Astrocyte of the spinal cord (primary cell): ENCODE measurements at regions not wholly inside any gene's neighbourhood (a gene's known extent, or its start where the extent isn't known, plus 50 kb on each side); places are given as distances from the start of the nearest gene placed in this dataset.
A peak's percentile ranks its signal among the peaks of the same experiment; 100 is the strongest.

Source experiments
- DNase-seq: peaks from one replicate; pipeline ENCODE4 v3.0.0; 2011; ENCODE audit warnings: low read depth, low spot score
- H3K4me3 ChIP-seq: 2 replicates; pipeline ENCODE4 v1.5.1; 2011; ENCODE audit warnings: low read depth, mild to moderate bottlenecking, low read length, moderate library complexity
- in situ Hi-C: cut with HindIII; loops from 2 replicates; pipeline ENCODE4 v1.10.0; 2017; ENCODE audit warnings: low sequenced_read_pairs
- TF ChIP-seq, protein P1 (sequence below): IDR thresholded peaks from 2 replicates; pipeline ENCODE4 v1.5.1; 2012; ENCODE audit warnings: low read depth, mild to moderate bottlenecking, low read length, inconsistent platforms

DNA sequence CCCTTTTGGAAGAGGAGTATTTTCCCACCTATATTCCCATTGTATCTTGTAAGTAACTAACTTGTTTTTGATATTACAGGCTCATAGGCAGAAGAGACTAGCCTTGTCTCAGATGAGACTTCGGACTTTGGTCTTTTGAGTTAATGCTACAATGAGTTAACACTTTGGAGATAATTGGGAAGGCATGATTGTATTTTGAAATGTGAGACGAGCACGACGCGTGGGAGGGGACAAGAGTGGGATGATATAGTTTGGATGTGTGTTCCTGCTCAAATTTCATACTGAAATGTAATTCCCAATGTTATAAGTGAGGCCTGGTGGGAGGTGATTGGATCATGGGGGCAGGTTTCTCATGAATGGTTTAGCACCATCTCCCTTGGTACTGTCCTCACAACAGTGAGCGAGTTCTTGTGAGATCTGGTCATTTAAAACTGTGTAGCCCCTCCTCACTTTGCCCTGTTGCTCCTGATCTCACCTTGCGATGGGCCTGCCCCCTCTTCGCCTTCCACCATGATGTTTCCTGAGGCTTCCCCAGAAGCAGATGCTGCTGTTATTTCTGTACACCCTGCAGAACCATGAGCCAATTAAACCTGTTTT, 721.5 kb upstream of the CTNND2 start:
- TF ChIP-seq, protein P1, sequence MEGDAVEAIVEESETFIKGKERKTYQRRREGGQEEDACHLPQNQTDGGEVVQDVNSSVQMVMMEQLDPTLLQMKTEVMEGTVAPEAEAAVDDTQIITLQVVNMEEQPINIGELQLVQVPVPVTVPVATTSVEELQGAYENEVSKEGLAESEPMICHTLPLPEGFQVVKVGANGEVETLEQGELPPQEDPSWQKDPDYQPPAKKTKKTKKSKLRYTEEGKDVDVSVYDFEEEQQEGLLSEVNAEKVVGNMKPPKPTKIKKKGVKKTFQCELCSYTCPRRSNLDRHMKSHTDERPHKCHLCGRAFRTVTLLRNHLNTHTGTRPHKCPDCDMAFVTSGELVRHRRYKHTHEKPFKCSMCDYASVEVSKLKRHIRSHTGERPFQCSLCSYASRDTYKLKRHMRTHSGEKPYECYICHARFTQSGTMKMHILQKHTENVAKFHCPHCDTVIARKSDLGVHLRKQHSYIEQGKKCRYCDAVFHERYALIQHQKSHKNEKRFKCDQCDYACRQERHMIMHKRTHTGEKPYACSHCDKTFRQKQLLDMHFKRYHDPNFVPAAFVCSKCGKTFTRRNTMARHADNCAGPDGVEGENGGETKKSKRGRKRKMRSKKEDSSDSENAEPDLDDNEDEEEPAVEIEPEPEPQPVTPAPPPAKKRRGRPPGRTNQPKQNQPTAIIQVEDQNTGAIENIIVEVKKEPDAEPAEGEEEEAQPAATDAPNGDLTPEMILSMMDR = no peak
- no peak for DNase-seq
- no peak overlapping the region for H3K4me3 ChIP-seq
- in situ Hi-C loops = no loop called here

- H3K4me3 ChIP-seq = no peak overlapping the region
- DNase-seq = no peak
- in situ Hi-C loops = no loop called here
- TF ChIP-seq, protein P1 = no peak
Measured at GRCh38 chr5:12624776-12625560, 720.7 kb upstream of the CTNND2 start.

GRCh38 chr5:12623408-12623807, 719.2 kb upstream of the CTNND2 start:
- in situ Hi-C loops = no loop called here
- DNase-seq = peak; percentile 3
- TF ChIP-seq, protein P1 = no peak
- no peak overlapping the region for H3K4me3 ChIP-seq

- DNase-seq = no peak
- TF ChIP-seq, protein P1 = no peak
- H3K4me3 ChIP-seq = no peak overlapping the region
- in situ Hi-C loops = no loop called here
Measured at GRCh38 chr5:12616093-12616492, 711.8 kb upstream of the CTNND2 start.

DNA sequence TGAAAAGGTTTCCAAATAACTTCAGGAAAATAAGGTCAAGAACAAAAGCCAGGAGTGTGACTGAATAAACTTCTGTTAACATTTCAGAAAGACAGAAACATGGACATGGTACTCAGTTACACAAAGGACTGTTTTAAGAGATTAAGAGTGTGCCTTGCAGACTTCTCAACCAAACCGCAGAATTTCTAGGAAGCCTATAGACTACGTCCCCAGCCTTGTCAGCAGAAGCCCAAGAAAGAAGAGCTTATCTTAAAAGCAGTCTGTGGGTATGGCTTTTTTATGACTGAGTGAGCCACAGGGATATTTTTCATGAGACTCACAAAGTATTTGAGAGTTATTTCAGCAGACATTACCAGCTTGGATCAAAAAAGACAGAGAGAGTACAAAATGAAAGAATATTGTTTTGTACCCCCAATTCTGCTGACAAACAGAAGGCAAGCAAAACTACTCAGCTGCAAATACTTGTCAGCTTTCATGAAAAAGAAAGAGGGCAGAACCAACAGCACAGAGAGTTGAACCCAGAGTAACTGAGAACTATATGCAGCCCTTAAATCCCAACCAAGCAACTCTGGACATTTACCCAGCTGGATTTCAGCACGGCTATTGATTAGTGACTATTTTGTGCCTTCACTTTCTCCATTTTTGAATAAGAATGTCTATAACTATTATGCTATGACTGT, 711.0 kb upstream of the CTNND2 start:
- DNase-seq = peak; percentile 2
- no peak overlapping the region for H3K4me3 ChIP-seq
- TF ChIP-seq, protein P1 = no peak
- in situ Hi-C loops = no loop called here

- in situ Hi-C loops = no loop called here
- no peak for DNase-seq
- no peak overlapping the region for H3K4me3 ChIP-seq
- TF ChIP-seq, protein P1 = no peak
Measured at GRCh38 chr5:12614608-12615007, 710.4 kb upstream of the CTNND2 start.
